ENCODE measurements at regions not wholly inside any gene's neighbourhood (a gene's known extent, or its start where the extent isn't known, plus 50 kb on each side); places are given as distances from the start of the nearest gene placed in this dataset.

DNA sequence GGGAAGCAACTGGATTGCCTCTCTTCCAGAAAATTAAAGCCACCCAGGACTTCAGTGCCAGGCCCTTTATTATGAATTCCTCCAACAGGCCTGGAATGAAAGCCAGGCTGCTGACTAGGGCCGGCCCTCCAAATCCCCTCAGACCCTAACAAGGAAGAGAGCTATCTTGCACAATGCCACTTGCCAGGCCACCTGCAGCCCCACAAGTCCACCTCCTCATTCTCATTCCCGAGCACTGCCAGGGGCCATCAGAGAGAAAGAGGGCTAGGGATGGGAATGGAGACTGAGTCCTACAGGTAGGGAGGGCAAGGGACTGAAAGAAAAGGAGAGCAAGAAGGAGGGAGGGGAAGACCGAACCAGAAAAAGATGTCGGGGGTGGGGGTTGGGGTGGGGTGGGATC lies 86.5 kb downstream of the MRPL14 start:
- TF ChIP-seq TAF1 (IDR thresholded peaks at IDR 0.05; ENCODE audit: borderline replicate concordance, low read depth, low read length) (no peak), ZNF274 (IDR thresholded peaks at IDR 0.05; ENCODE audit: insufficient read depth, insufficient read length) (no peak), CHD2 (IDR thresholded peaks at IDR 0.05; ENCODE audit: borderline replicate concordance, low read depth, low read length) (no peak), RAD21 (IDR thresholded peaks at IDR 0.05; ENCODE audit: insufficient read depth, low read depth, low read length) (no peak), NR2C2 (IDR thresholded peaks at IDR 0.05; ENCODE audit: borderline replicate concordance, control insufficient read depth, insufficient read length, low read depth) (no peak), JUND (IDR thresholded peaks at IDR 0.05; ENCODE audit: low read depth, low read length) (no peak), ZZZ3 (IDR thresholded peaks at IDR 0.05; ENCODE audit: control insufficient read depth, insufficient read length, low read depth) (no peak), YBX1 (IDR thresholded peaks at IDR 0.05) (no peak), POLR2A (IDR thresholded peaks at IDR 0.05; ENCODE audit: low read depth, low read length) (no peak), EP300 (IDR thresholded peaks at IDR 0.05; ENCODE audit: borderline replicate concordance in 1 of 2, control insufficient read depth in 1 of 2, low read depth in 2 of 2, low read length in 2 of 2) (no peak)
- TF ChIP-seq, protein P1, sequence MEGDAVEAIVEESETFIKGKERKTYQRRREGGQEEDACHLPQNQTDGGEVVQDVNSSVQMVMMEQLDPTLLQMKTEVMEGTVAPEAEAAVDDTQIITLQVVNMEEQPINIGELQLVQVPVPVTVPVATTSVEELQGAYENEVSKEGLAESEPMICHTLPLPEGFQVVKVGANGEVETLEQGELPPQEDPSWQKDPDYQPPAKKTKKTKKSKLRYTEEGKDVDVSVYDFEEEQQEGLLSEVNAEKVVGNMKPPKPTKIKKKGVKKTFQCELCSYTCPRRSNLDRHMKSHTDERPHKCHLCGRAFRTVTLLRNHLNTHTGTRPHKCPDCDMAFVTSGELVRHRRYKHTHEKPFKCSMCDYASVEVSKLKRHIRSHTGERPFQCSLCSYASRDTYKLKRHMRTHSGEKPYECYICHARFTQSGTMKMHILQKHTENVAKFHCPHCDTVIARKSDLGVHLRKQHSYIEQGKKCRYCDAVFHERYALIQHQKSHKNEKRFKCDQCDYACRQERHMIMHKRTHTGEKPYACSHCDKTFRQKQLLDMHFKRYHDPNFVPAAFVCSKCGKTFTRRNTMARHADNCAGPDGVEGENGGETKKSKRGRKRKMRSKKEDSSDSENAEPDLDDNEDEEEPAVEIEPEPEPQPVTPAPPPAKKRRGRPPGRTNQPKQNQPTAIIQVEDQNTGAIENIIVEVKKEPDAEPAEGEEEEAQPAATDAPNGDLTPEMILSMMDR (IDR thresholded peaks at IDR 0.05 in 2 of 3, conservative IDR thresholded peaks at IDR 0.05 in 1 of 3; ENCODE audit: control insufficient read depth in 2 of 3, extremely low read depth in 1 of 3, insufficient read depth in 1 of 3, low read depth in 3 of 3, low read length in 3 of 3) = no peak
- TF ChIP-seq, protein P2, sequence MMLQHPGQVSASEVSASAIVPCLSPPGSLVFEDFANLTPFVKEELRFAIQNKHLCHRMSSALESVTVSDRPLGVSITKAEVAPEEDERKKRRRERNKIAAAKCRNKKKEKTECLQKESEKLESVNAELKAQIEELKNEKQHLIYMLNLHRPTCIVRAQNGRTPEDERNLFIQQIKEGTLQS (IDR thresholded peaks at IDR 0.05; ENCODE audit: borderline replicate concordance, extremely low read depth, low read depth, low read length) = no peak
- TF ChIP-seq, protein P3, sequence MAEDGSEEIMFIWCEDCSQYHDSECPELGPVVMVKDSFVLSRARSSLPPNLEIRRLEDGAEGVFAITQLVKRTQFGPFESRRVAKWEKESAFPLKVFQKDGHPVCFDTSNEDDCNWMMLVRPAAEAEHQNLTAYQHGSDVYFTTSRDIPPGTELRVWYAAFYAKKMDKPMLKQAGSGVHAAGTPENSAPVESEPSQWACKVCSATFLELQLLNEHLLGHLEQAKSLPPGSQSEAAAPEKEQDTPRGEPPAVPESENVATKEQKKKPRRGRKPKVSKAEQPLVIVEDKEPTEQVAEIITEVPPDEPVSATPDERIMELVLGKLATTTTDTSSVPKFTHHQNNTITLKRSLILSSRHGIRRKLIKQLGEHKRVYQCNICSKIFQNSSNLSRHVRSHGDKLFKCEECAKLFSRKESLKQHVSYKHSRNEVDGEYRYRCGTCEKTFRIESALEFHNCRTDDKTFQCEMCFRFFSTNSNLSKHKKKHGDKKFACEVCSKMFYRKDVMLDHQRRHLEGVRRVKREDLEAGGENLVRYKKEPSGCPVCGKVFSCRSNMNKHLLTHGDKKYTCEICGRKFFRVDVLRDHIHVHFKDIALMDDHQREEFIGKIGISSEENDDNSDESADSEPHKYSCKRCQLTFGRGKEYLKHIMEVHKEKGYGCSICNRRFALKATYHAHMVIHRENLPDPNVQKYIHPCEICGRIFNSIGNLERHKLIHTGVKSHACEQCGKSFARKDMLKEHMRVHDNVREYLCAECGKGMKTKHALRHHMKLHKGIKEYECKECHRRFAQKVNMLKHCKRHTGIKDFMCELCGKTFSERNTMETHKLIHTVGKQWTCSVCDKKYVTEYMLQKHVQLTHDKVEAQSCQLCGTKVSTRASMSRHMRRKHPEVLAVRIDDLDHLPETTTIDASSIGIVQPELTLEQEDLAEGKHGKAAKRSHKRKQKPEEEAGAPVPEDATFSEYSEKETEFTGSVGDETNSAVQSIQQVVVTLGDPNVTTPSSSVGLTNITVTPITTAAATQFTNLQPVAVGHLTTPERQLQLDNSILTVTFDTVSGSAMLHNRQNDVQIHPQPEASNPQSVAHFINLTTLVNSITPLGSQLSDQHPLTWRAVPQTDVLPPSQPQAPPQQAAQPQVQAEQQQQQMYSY (CRISPR knock-in tag; IDR thresholded peaks at IDR 0.05) = no peak
- TF ChIP-seq, protein P4, sequence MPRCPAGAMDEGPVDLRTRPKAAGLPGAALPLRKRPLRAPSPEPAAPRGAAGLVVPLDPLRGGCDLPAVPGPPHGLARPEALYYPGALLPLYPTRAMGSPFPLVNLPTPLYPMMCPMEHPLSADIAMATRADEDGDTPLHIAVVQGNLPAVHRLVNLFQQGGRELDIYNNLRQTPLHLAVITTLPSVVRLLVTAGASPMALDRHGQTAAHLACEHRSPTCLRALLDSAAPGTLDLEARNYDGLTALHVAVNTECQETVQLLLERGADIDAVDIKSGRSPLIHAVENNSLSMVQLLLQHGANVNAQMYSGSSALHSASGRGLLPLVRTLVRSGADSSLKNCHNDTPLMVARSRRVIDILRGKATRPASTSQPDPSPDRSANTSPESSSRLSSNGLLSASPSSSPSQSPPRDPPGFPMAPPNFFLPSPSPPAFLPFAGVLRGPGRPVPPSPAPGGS (IDR thresholded peaks at IDR 0.05; ENCODE audit: borderline replicate concordance, insufficient read depth, low read depth, low read length, poor library complexity, severe bottlenecking) = no peak
